ENCODE measurements at regions not wholly inside any gene's neighbourhood (a gene's known extent, or its start where the extent isn't known, plus 50 kb on each side); places are given as distances from the start of the nearest gene placed in this dataset.
A peak's percentile ranks its signal among the peaks of the same experiment; 100 is the strongest.

GRCh38 chr11:8801121-8801520, 109.9 kb upstream of the AKIP1 start:
- no peak for TF ChIP-seq CTCF (IDR thresholded peaks at IDR 0.05; ENCODE audit: low read depth, low read length)
- in situ Hi-C loops (cut with HindIII; ENCODE audit: low sequenced_read_pairs): no loop called here
- DNase-seq (ENCODE audit: low read depth, low spot score): no peak
- H3K4me3 ChIP-seq (ENCODE audit: low read depth, low read length): no peak overlapping the region

GRCh38 chr11:8802251-8802650, 108.7 kb upstream of the AKIP1 start:
- TF ChIP-seq CTCF (IDR thresholded peaks at IDR 0.05; ENCODE audit: low read depth, low read length): no peak
- in situ Hi-C loops (cut with HindIII; ENCODE audit: low sequenced_read_pairs): no loop called here
- no peak for DNase-seq (ENCODE audit: low read depth, low spot score)
- no peak overlapping the region for H3K4me3 ChIP-seq (ENCODE audit: low read depth, low read length)

- no peak overlapping the region for H3K4me3 ChIP-seq (ENCODE audit: low read depth, low read length)
- DNase-seq (ENCODE audit: low read depth, low spot score): no peak
- TF ChIP-seq CTCF (IDR thresholded peaks at IDR 0.05; ENCODE audit: low read depth, low read length): no peak
- in situ Hi-C loops (cut with HindIII; ENCODE audit: low sequenced_read_pairs): no loop called here
Measured at GRCh38 chr11:8803973-8804372, 107.0 kb upstream of the AKIP1 start.

GRCh38 chr11:8805296-8805695, 105.7 kb upstream of the AKIP1 start:
- no peak overlapping the region for H3K4me3 ChIP-seq (ENCODE audit: low read depth, low read length)
- in situ Hi-C loops (cut with HindIII; ENCODE audit: low sequenced_read_pairs): no loop called here
- DNase-seq (ENCODE audit: low read depth, low spot score): no peak
- no peak for TF ChIP-seq CTCF (IDR thresholded peaks at IDR 0.05; ENCODE audit: low read depth, low read length)

- TF ChIP-seq CTCF (IDR thresholded peaks at IDR 0.05; ENCODE audit: low read depth, low read length): no peak
- in situ Hi-C loops (cut with HindIII; ENCODE audit: low sequenced_read_pairs): no loop called here
- H3K4me3 ChIP-seq (ENCODE audit: low read depth, low read length): no peak overlapping the region
- DNase-seq (ENCODE audit: low read depth, low spot score): no peak
Measured at GRCh38 chr11:8806974-8807373, 104.0 kb upstream of the AKIP1 start.

GRCh38 chr11:8807544-8808225, 103.3 kb upstream of the AKIP1 start:
- H3K4me3 ChIP-seq (ENCODE audit: low read depth, low read length): peak overlapping the region; percentile 65
- no peak for TF ChIP-seq CTCF (IDR thresholded peaks at IDR 0.05; ENCODE audit: low read depth, low read length)
- DNase-seq (ENCODE audit: low read depth, low spot score): peak; percentile 67
- in situ Hi-C loops (cut with HindIII; ENCODE audit: low sequenced_read_pairs): no loop called here

Data from astrocyte of the spinal cord (primary cell).